ENCODE measurements at regions not wholly inside any gene's neighbourhood (a gene's known extent, or its start where the extent isn't known, plus 50 kb on each side); places are given as distances from the start of the nearest gene placed in this dataset.

GRCh38 chr5:68534131-68534940 lies 318.8 kb downstream of the PIK3R1 start (continued):
- TF ChIP-seq OVOL3 (tag by site-specific recombination; IDR thresholded peaks at IDR 0.05) (no peak), KLF10 (tag by site-specific recombination; IDR thresholded peaks at IDR 0.05) (no peak), ZFHX2 (tag by site-specific recombination; conservative IDR thresholded peaks at IDR 0.05) (peak; percentile 71), ZNF292 (tag by site-specific recombination; IDR thresholded peaks at IDR 0.05; ENCODE audit: borderline replicate concordance, low read depth) (no peak), GLIS1 (tag by site-specific recombination; IDR thresholded peaks at IDR 0.05) (peak; percentile 46; the same call in 1 of the 2 replicates), ZNF449 (tag by site-specific recombination; IDR thresholded peaks at IDR 0.05) (no peak), MYNN (tag by site-specific recombination; IDR thresholded peaks at IDR 0.05; ENCODE audit: borderline replicate concordance) (no peak), ZBTB20 (tag by site-specific recombination; IDR thresholded peaks at IDR 0.05) (peak; percentile 29; the same call in 1 of the 2 replicates), ZNF138 (tag by site-specific recombination; IDR thresholded peaks at IDR 0.05; ENCODE audit: borderline replicate concordance) (no peak), ZNF843 (tag by site-specific recombination; IDR thresholded peaks at IDR 0.05) (peak; percentile 72; the same call in 1 of the 2 replicates), ZNF37A (tag by site-specific recombination; IDR thresholded peaks at IDR 0.05) (no peak), ZBTB8A (tag by site-specific recombination; IDR thresholded peaks at IDR 0.05) (peak; percentile 14; the same call in 1 of the 2 replicates), PRDM6 (tag by site-specific recombination; IDR thresholded peaks at IDR 0.05) (peak; percentile 25; the same call in 1 of the 2 replicates), REPIN1 (tag by site-specific recombination; IDR thresholded peaks at IDR 0.05; ENCODE audit: low read depth) (no peak)

- H3K4me3 ChIP-seq (ENCODE audit: low read depth, low read length): no peak overlapping the region
- peaks cover 20% of the 10 kb centered on the region for H3K4me1 ChIP-seq (ENCODE audit: control insufficient read depth, insufficient read depth, low read length)
- peak overlapping the region; percentile 50 for H3K27ac ChIP-seq (ENCODE audit: extremely low read depth, low read depth, low read length)
- no peaks in the 10 kb centered on the region for H3K36me3 ChIP-seq (ENCODE audit: control insufficient read depth in 2 of 2, insufficient read depth in 1 of 2, low read length in 2 of 2)
- POLR2A ChIA-PET: no interaction called here
- H3K9me3 ChIP-seq (ENCODE audit: control insufficient read depth, insufficient read depth, low read depth, low read length): no peaks in the 10 kb centered on the region
- TF ChIP-seq ZNF580 (tag by site-specific recombination; IDR thresholded peaks at IDR 0.05): no peak
- no peak for TF ChIP-seq ZNF660 (tag by site-specific recombination; IDR thresholded peaks at IDR 0.05)
- no peak for TF ChIP-seq ZNF549 (tag by site-specific recombination; IDR thresholded peaks at IDR 0.05)
- no peak for TF ChIP-seq YY2 (tag by site-specific recombination; IDR thresholded peaks at IDR 0.05)
- no peak for TF ChIP-seq EGR2 (tag by site-specific recombination; IDR thresholded peaks at IDR 0.05; ENCODE audit: low read depth)
- no peak for TF ChIP-seq ZBTB20 (tag by site-specific recombination; IDR thresholded peaks at IDR 0.05)
- no peak for TF ChIP-seq ZNF266 (tag by site-specific recombination; IDR thresholded peaks at IDR 0.05; ENCODE audit: low read depth)
- TF ChIP-seq ZNF654 (tag by site-specific recombination; IDR thresholded peaks at IDR 0.05; ENCODE audit: low read depth): no peak
- TF ChIP-seq ZNF223 (tag by site-specific recombination; IDR thresholded peaks at IDR 0.05): no peak
- no peak for TF ChIP-seq ZNF514 (tag by site-specific recombination; IDR thresholded peaks at IDR 0.05)
- TF ChIP-seq ZNF76 (tag by site-specific recombination; IDR thresholded peaks at IDR 0.05; ENCODE audit: borderline replicate concordance, low read depth): no peak
- TF ChIP-seq ZNF248 (tag by site-specific recombination; IDR thresholded peaks at IDR 0.05): no peak
- no peak for TF ChIP-seq ZNF791 (tag by site-specific recombination; IDR thresholded peaks at IDR 0.05)
- no peak for TF ChIP-seq HOXD13 (CRISPR knock-in tag; IDR thresholded peaks at IDR 0.05; ENCODE audit: borderline replicate concordance)
- no peak for TF ChIP-seq ZNF175 (tag by site-specific recombination; IDR thresholded peaks at IDR 0.05)
- TF ChIP-seq ZNF473 (tag by site-specific recombination; IDR thresholded peaks at IDR 0.05): no peak
- TF ChIP-seq ZNF274 (IDR thresholded peaks at IDR 0.05; ENCODE audit: low read length): no peak
- TF ChIP-seq ZNF274 (tag by site-specific recombination; IDR thresholded peaks at IDR 0.05; ENCODE audit: borderline replicate concordance): no peak
- no peak for TF ChIP-seq ZNF140 (tag by site-specific recombination; IDR thresholded peaks at IDR 0.05)
- TF ChIP-seq ZNF350 (tag by site-specific recombination; IDR thresholded peaks at IDR 0.05): no peak
- CTCF ChIA-PET: interaction anchor here (0.5 to 0.9 kb wide), 2 partner anchors 10 to 297 kb away, joined by 3 read pairs; no protein-coding TSS in a partner anchor
These were observed 319.5 kb downstream of the PIK3R1 start for GRCh38 chr5:68534956-68535520.
